Transverse colon (tissue), 4 donors: ENCODE measurements at regions not wholly inside any gene's neighbourhood (a gene's known extent, or its start where the extent isn't known, plus 50 kb on each side); places are given as distances from the start of the nearest gene placed in this dataset.

ENCODE experiments used
- CTCF ChIP-seq, 5 experiments: fragments of 200-600 bp in 3 of 5; fragments of 450-650 bp in 2 of 5; sonication (generic) in 3 of 5; IDR thresholded peaks; 1 replicate in 2 of 5; 2 replicates in 3 of 5; pipeline ENCODE4 v1.5.1; 2016 to 2017; ENCODE audit warnings: antibody characterized with exemption in 5 of 5, inconsistent platforms in 3 of 5, mild to moderate bottlenecking in 2 of 5, moderate library complexity in 1 of 5
- POLR2A ChIP-seq: fragments of 450-650 bp; IDR thresholded peaks from one replicate; pipeline ENCODE4 v1.6.1; 2016; ENCODE audit warnings: antibody characterized with exemption, mild to moderate bottlenecking, moderate library complexity
- POLR2AphosphoS5 ChIP-seq, 3 donors: sonication (generic); formaldehyde crosslinking; IDR thresholded peaks; one replicate each; pipeline ENCODE4 v1.6.1; 2016; ENCODE audit warnings: antibody characterized with exemption in 3 of 3

GRCh38 chr6:168905451-168906090 is 348.1 kb downstream of the THBS2 start:
- TF ChIP-seq CTCF (IDR thresholded peaks at IDR 0.05) (no peak), POLR2A (no peak), POLR2AphosphoS5 (IDR thresholded peaks at IDR 0.05) (no peak)
